GM13976 (cell line): ENCODE measurements at regions not wholly inside any gene's neighbourhood (a gene's known extent, or its start where the extent isn't known, plus 50 kb on each side); places are given as distances from the start of the nearest gene placed in this dataset.
"Not testable (repeated sequence)": the region's sequence is repeated elsewhere in the genome, so short reads cannot be mapped to it uniquely, and the experiment has no call there.

Experiments
- DNase-seq: peaks from one replicate; pipeline ENCODE4 v3.0.0; 2012; ENCODE audit warnings: low spot score
- CTCF ChIP-seq: IDR thresholded peaks from 2 replicates; pipeline ENCODE4 v1.5.1; 2012; ENCODE audit warnings: borderline replicate concordance, mild to moderate bottlenecking; ENCODE audit not compliant: insufficient read depth; ENCODE audit errors: extremely low read depth, missing control alignments, control extremely low read depth
- in situ Hi-C: fragments of 300-500 bp; cut with MboI; formaldehyde crosslinking; loops from one replicate; pipeline ENCODE4 v1.12.0; 2022; ENCODE audit warnings: low sequenced_read_pairs, mixed read lengths, inconsistent platforms; ENCODE audit not compliant: unreplicated experiment

GRCh38 chr7:66539264-66539623 is 89.4 kb upstream of the KCTD7 start:
- no peak for DNase-seq
- in situ Hi-C loops = no loop called here
- TF ChIP-seq CTCF = no peak

DNA sequence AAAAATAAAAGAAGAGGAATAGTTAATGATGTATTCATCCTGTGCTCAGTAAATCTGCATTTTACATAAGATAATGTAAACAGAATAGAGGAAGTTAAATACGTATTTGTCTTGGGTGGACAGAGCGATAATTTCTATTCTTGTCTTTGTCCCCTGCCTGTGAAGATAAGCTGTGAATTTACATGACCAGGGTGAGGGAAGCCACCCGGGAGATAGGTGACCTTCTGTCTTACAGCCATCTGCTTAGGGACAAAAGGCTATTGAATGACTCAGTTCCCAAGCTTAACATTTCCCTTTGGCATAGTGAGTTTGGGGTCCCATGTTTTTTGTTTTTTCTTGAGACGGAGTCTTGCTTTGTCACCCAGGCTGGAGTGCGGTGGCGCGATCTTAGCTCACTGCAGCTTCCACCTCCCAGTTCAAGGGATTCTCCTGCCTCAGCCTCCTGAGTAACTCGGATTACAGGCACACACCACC is 88.7 kb upstream of the KCTD7 start:
- in situ Hi-C loops = no loop called here
- DNase-seq = no peak
- TF ChIP-seq CTCF = no peak

- DNase-seq = no peak
- in situ Hi-C loops = no loop called here
- no peak for TF ChIP-seq CTCF
Observed at GRCh38 chr7:66542049-66542448, 86.6 kb upstream of the KCTD7 start.

GRCh38 chr7:66542528-66543269 is 86.0 kb upstream of the KCTD7 start:
- DNase-seq = no peak
- TF ChIP-seq CTCF = no peak
- in situ Hi-C loops = no loop called here

- in situ Hi-C loops = no loop called here
- DNase-seq = no peak
- no peak for TF ChIP-seq CTCF
Observed at GRCh38 chr7:66549466-66549865, 79.2 kb upstream of the KCTD7 start.

GRCh38 chr7:66553001-66553400 is 75.7 kb upstream of the KCTD7 start:
- no peak for TF ChIP-seq CTCF
- no peak for DNase-seq
- in situ Hi-C loops = no loop called here

DNA sequence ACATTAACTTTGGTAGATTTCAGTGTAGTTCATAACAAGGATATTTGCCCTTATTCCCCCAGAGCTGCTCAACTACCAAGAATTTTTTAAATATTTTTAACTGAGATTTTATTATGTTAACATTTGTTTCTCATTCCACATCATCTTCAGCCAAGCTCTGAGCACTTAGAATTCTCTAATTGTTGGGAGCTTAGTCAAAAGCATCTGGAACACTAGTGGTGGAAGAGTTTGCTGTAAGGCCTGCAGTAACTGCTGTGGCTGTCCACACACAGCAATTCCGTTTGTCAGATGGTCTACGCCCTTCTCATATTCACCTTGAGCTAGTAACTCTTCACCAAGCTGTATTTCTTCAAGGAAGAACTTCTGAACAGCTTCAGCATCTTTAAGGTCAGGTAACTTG is 75.0 kb upstream of the KCTD7 start:
- DNase-seq, in situ Hi-C loops: not testable (repeated sequence)

DNA sequence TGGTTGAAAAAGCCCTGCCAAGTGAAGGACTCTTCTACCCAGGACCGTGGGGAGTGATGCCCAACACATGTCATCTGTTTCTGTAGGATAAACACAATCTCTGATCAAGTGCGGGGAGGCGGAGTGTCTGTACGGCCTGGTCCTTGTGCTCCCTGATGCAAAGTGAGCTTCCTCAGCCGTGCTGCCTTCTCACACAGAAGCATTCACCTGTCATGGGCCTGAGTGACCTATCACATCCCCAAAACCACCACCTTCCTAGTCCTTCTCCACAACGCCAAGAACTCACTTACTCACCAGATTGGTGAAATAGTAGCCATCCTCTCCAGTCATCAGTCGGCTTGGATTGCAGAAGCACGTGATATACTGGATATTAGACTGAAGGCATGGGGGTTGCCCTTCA is 74.4 kb upstream of the KCTD7 start:
- in situ Hi-C loops = not testable (repeated sequence)

GRCh38 chr7:66554842-66555430 is 73.7 kb upstream of the KCTD7 start:
- DNase-seq, in situ Hi-C loops: not testable (repeated sequence)

More for the DNA sequence above, 74.4 kb upstream of the KCTD7 start:
- not testable (repeated sequence) for DNase-seq
